ENCODE measurements at regions not wholly inside any gene's neighbourhood (a gene's known extent, or its start where the extent isn't known, plus 50 kb on each side); places are given as distances from the start of the nearest gene placed in this dataset.

GRCh38 chrX:82219129-82219528 is 1017.2 kb downstream of the SH3BGRL start:
- no peaks in the 10 kb centered on the region for H4K20me1 ChIP-seq (ENCODE audit: control insufficient read depth, extremely low read depth, insufficient read depth, low read length)
- TF ChIP-seq CTCF (conservative IDR thresholded peaks at IDR 0.05 in 1 of 2, IDR thresholded peaks at IDR 0.05 in 1 of 2; ENCODE audit: low read depth in 1 of 2, low read length in 2 of 2): no peak
- no peak for TF ChIP-seq EZH2 (IDR thresholded peaks at IDR 0.05; ENCODE audit: low read length, missing control alignments)
- H3K36me3 ChIP-seq (ENCODE audit: control insufficient read depth, insufficient read depth, low read length): no peaks in the 10 kb centered on the region
- H3K79me2 ChIP-seq (ENCODE audit: control insufficient read depth, insufficient read depth, low read length): no peaks in the 10 kb centered on the region
- H3K27me3 ChIP-seq (ENCODE audit: control insufficient read depth, insufficient read depth, low read length): no peaks in the 10 kb centered on the region
- H3K4me1 ChIP-seq (ENCODE audit: control insufficient read depth, extremely low read depth, insufficient read depth, low read length): no peaks in the 10 kb centered on the region
- H3K27ac ChIP-seq (ENCODE audit: insufficient read depth, low read length): no peak overlapping the region
- no peak overlapping the region for H3K4me3 ChIP-seq (replicated peaks in 1 of 4; ENCODE audit: control extremely low read depth in 1 of 4, insufficient read depth in 1 of 4, low read depth in 3 of 4, low read length in 4 of 4)
- H3K4me2 ChIP-seq (ENCODE audit: extremely low read depth, insufficient read depth, low read length): no peak overlapping the region
- no peak overlapping the region for H3K9ac ChIP-seq (ENCODE audit: insufficient read depth, low read length)
- H3K9me3 ChIP-seq (ENCODE audit: control insufficient read depth, insufficient read depth, low read depth, low read length): no peaks in the 10 kb centered on the region
- H2AFZ ChIP-seq (ENCODE audit: low read length): no peak overlapping the region
- DNase-seq (ENCODE audit: low read depth in 2 of 2): no peak

- Histone ChIP-seq H3K27ac (ENCODE audit: insufficient read depth, low read length) (no peak overlapping the region), H3K27me3 (ENCODE audit: control insufficient read depth, insufficient read depth, low read length) (no peaks in the 10 kb centered on the region), H3K4me2 (ENCODE audit: extremely low read depth, insufficient read depth, low read length) (no peak overlapping the region), H3K79me2 (ENCODE audit: control insufficient read depth, insufficient read depth, low read length) (no peaks in the 10 kb centered on the region), H3K4me3 (replicated peaks in 1 of 4; ENCODE audit: control extremely low read depth in 1 of 4, insufficient read depth in 1 of 4, low read depth in 3 of 4, low read length in 4 of 4) (no peak overlapping the region), H3K9ac (ENCODE audit: insufficient read depth, low read length) (no peak overlapping the region), H2AFZ (ENCODE audit: low read length) (no peak overlapping the region), H4K20me1 (ENCODE audit: control insufficient read depth, extremely low read depth, insufficient read depth, low read length) (no peaks in the 10 kb centered on the region), H3K9me3 (ENCODE audit: control insufficient read depth, insufficient read depth, low read depth, low read length) (no peaks in the 10 kb centered on the region), H3K36me3 (ENCODE audit: control insufficient read depth, insufficient read depth, low read length) (no peaks in the 10 kb centered on the region), H3K4me1 (ENCODE audit: control insufficient read depth, extremely low read depth, insufficient read depth, low read length) (no peaks in the 10 kb centered on the region)
- TF ChIP-seq CTCF (conservative IDR thresholded peaks at IDR 0.05 in 1 of 2, IDR thresholded peaks at IDR 0.05 in 1 of 2; ENCODE audit: low read depth in 1 of 2, low read length in 2 of 2): no peak
- no peak for TF ChIP-seq EZH2 (IDR thresholded peaks at IDR 0.05; ENCODE audit: low read length, missing control alignments)
- DNase-seq (ENCODE audit: low read depth in 2 of 2): no peak
Measured at GRCh38 chrX:82224961-82225360, 1023.1 kb downstream of the SH3BGRL start.

GRCh38 chrX:82230013-82230412 is 1028.1 kb downstream of the SH3BGRL start:
- no peaks in the 10 kb centered on the region for H3K4me1 ChIP-seq (ENCODE audit: control insufficient read depth, extremely low read depth, insufficient read depth, low read length)
- H4K20me1 ChIP-seq (ENCODE audit: control insufficient read depth, extremely low read depth, insufficient read depth, low read length): no peaks in the 10 kb centered on the region
- H3K4me2 ChIP-seq (ENCODE audit: extremely low read depth, insufficient read depth, low read length): no peak overlapping the region
- no peak overlapping the region for H3K9ac ChIP-seq (ENCODE audit: insufficient read depth, low read length)
- no peak overlapping the region for H3K27ac ChIP-seq (ENCODE audit: insufficient read depth, low read length)
- H3K27me3 ChIP-seq (ENCODE audit: control insufficient read depth, insufficient read depth, low read length): no peaks in the 10 kb centered on the region
- no peaks in the 10 kb centered on the region for H3K9me3 ChIP-seq (ENCODE audit: control insufficient read depth, insufficient read depth, low read depth, low read length)
- H2AFZ ChIP-seq (ENCODE audit: low read length): no peak overlapping the region
- no peak for TF ChIP-seq EZH2 (IDR thresholded peaks at IDR 0.05; ENCODE audit: low read length, missing control alignments)
- TF ChIP-seq CTCF (conservative IDR thresholded peaks at IDR 0.05 in 1 of 2, IDR thresholded peaks at IDR 0.05 in 1 of 2; ENCODE audit: low read depth in 1 of 2, low read length in 2 of 2): no peak
- H3K36me3 ChIP-seq (ENCODE audit: control insufficient read depth, insufficient read depth, low read length): no peaks in the 10 kb centered on the region
- H3K4me3 ChIP-seq (replicated peaks in 1 of 4; ENCODE audit: control extremely low read depth in 1 of 4, insufficient read depth in 1 of 4, low read depth in 3 of 4, low read length in 4 of 4): no peak overlapping the region
- DNase-seq (ENCODE audit: low read depth in 2 of 2): no peak
- H3K79me2 ChIP-seq (ENCODE audit: control insufficient read depth, insufficient read depth, low read length): no peaks in the 10 kb centered on the region

Data from fibroblast of lung (primary cell).